ENCODE measurements at regions not wholly inside any gene's neighbourhood (a gene's known extent, or its start where the extent isn't known, plus 50 kb on each side); places are given as distances from the start of the nearest gene placed in this dataset.

GRCh38 chr5:45093377-45093776 lies 284.6 kb downstream of the MRPS30 start:
- H3K4me3 ChIP-seq, result no peak overlapping the region
- no peaks in the 10 kb centered on the region for H3K4me1 ChIP-seq (replicated peaks; ENCODE audit: insufficient read depth)
- H3K27me3 ChIP-seq (ENCODE audit: insufficient read depth, low read depth), result no peaks in the 10 kb centered on the region
- no peak overlapping the region for H2AFZ ChIP-seq
- H4K20me1 ChIP-seq (ENCODE audit: insufficient read depth), result no peaks in the 10 kb centered on the region
- no peaks in the 10 kb centered on the region for H3K9me2 ChIP-seq (ENCODE audit: insufficient read depth)
- ChIA-PET POLR2A (ENCODE audit: unreplicated experiment) (no interaction called here), CTCF (no interaction called here)
- H3K4me2 ChIP-seq, result no peak overlapping the region
- TF ChIP-seq CTCF (conservative IDR thresholded peaks at IDR 0.05) (no peak), EZH2 (IDR thresholded peaks at IDR 0.05; ENCODE audit: low read depth) (no peak)
- no peaks in the 10 kb centered on the region for H3K9me3 ChIP-seq (ENCODE audit: insufficient read depth, low read depth)
- H3K36me3 ChIP-seq (ENCODE audit: low read depth), result no peaks in the 10 kb centered on the region
- no peak overlapping the region for H3K27ac ChIP-seq
- no peaks in the 10 kb centered on the region for H3F3A ChIP-seq (ENCODE audit: insufficient read depth, low read depth)
- no TSS peak for BruUV-seq (replicated peaks)
- intact Hi-C loops (cut with micrococcal nuclease; ENCODE audit: unreplicated experiment), result no loop called here
- no peaks in the 10 kb centered on the region for H3K79me2 ChIP-seq (ENCODE audit: low read depth)
- DNase-seq, result no peak

- H3K79me2 ChIP-seq (ENCODE audit: low read depth), result no peaks in the 10 kb centered on the region
- no peaks in the 10 kb centered on the region for H3K27me3 ChIP-seq (ENCODE audit: insufficient read depth, low read depth)
- POLR2A ChIA-PET (ENCODE audit: unreplicated experiment), result no interaction called here
- no peaks in the 10 kb centered on the region for H3K9me2 ChIP-seq (ENCODE audit: insufficient read depth)
- DNase-seq, result no peak
- no peak overlapping the region for H3K4me3 ChIP-seq
- CTCF ChIA-PET, result no interaction called here
- H2AFZ ChIP-seq, result no peak overlapping the region
- no peaks in the 10 kb centered on the region for H3K4me1 ChIP-seq (replicated peaks; ENCODE audit: insufficient read depth)
- TF ChIP-seq CTCF (conservative IDR thresholded peaks at IDR 0.05) (no peak), EZH2 (IDR thresholded peaks at IDR 0.05; ENCODE audit: low read depth) (no peak)
- no peak overlapping the region for H3K4me2 ChIP-seq
- no peaks in the 10 kb centered on the region for H3F3A ChIP-seq (ENCODE audit: insufficient read depth, low read depth)
- no peaks in the 10 kb centered on the region for H3K36me3 ChIP-seq (ENCODE audit: low read depth)
- H4K20me1 ChIP-seq (ENCODE audit: insufficient read depth), result no peaks in the 10 kb centered on the region
- no peak overlapping the region for H3K27ac ChIP-seq
- BruUV-seq (replicated peaks), result no TSS peak
- H3K9me3 ChIP-seq (ENCODE audit: insufficient read depth, low read depth), result no peaks in the 10 kb centered on the region
- intact Hi-C loops (cut with micrococcal nuclease; ENCODE audit: unreplicated experiment), result no loop called here
Measured at GRCh38 chr5:45094876-45095440, 286.2 kb downstream of the MRPS30 start.

GRCh38 chr5:45098483-45098882 lies 289.7 kb downstream of the MRPS30 start:
- no TSS peak for BruUV-seq (replicated peaks)
- DNase-seq, result no peak
- intact Hi-C loops (cut with micrococcal nuclease; ENCODE audit: unreplicated experiment), result no loop called here
- H3K27me3 ChIP-seq (ENCODE audit: insufficient read depth, low read depth), result no peaks in the 10 kb centered on the region
- no peaks in the 10 kb centered on the region for H4K20me1 ChIP-seq (ENCODE audit: insufficient read depth)
- no peak overlapping the region for H3K4me2 ChIP-seq
- no peak overlapping the region for H2AFZ ChIP-seq
- no peaks in the 10 kb centered on the region for H3K9me2 ChIP-seq (ENCODE audit: insufficient read depth)
- ChIA-PET POLR2A (ENCODE audit: unreplicated experiment) (no interaction called here), CTCF (no interaction called here)
- no peak overlapping the region for H3K27ac ChIP-seq
- no peaks in the 10 kb centered on the region for H3K36me3 ChIP-seq (ENCODE audit: low read depth)
- TF ChIP-seq EZH2 (IDR thresholded peaks at IDR 0.05; ENCODE audit: low read depth) (no peak), CTCF (conservative IDR thresholded peaks at IDR 0.05) (no peak)
- no peaks in the 10 kb centered on the region for H3K79me2 ChIP-seq (ENCODE audit: low read depth)
- H3F3A ChIP-seq (ENCODE audit: insufficient read depth, low read depth), result no peaks in the 10 kb centered on the region
- H3K4me3 ChIP-seq, result no peak overlapping the region
- H3K9me3 ChIP-seq (ENCODE audit: insufficient read depth, low read depth), result peaks cover 4% of the 10 kb centered on the region; the same call in 1 of the 2 replicates
- no peaks in the 10 kb centered on the region for H3K4me1 ChIP-seq (replicated peaks; ENCODE audit: insufficient read depth)
